SJCRH30 (cell line): ENCODE measurements at regions not wholly inside any gene's neighbourhood (a gene's known extent, or its start where the extent isn't known, plus 50 kb on each side); places are given as distances from the start of the nearest gene placed in this dataset.

ENCODE experiments used
- DNase-seq, 2 experiments: peaks; one replicate each; pipeline ENCODE4 v3.0.0-alpha.2; 2015 to 2020
- H3K27ac ChIP-seq: fragments of 250-450 bp; sonication (Bioruptor Pico); 2 replicates; pipeline ENCODE4 v1.5.1; 2020; ENCODE audit warnings: mild to moderate bottlenecking, moderate library complexity
- H3K27me3 ChIP-seq: fragments of 250-450 bp; sonication (Bioruptor Pico); 2 replicates; pipeline ENCODE4 v1.5.1; 2020; ENCODE audit warnings: mild to moderate bottlenecking, moderate library complexity
- H3K36me3 ChIP-seq: fragments of 250-450 bp; sonication (Bioruptor Pico); 2 replicates; pipeline ENCODE4 v1.5.1; 2020; ENCODE audit warnings: mild to moderate bottlenecking, moderate library complexity
- H3K4me1 ChIP-seq: fragments of 250-450 bp; sonication (Bioruptor Pico); 2 replicates; pipeline ENCODE4 v1.5.1; 2020; ENCODE audit warnings: mild to moderate bottlenecking, moderate library complexity
- H3K4me3 ChIP-seq: fragments of 250-450 bp; sonication (Bioruptor Pico); 2 replicates; pipeline ENCODE4 v1.5.1; 2020; ENCODE audit warnings: mild to moderate bottlenecking, moderate library complexity
- H3K9me3 ChIP-seq: fragments of 250-450 bp; sonication (Bioruptor Pico); replicated peaks from 2 replicates; pipeline ENCODE4 v1.5.1; 2020; ENCODE audit warnings: mild to moderate bottlenecking, moderate library complexity

DNA sequence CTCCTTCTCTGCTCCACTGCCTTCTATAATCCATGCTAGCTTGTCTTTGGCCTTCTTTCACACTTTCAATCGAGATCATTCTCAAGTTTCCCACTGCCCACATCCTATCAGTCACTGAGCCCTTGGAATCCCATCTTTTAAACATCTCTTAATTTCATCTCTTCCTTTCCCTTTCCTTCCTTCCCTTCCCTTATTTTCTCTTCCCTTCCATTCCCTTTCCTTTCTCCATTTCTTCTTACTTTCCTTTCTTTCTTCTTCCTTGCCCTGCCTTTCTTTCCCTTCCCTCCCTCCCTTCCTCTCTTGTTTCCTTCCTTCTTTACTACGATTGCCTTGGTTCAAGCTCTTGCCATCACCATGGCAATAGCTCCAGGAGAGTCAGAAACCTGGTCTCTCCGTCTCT is 183.8 kb downstream of the EMP1 start:
- H3K36me3 ChIP-seq, result no peaks in the 10 kb centered on the region
- H3K27me3 ChIP-seq, result no peaks in the 10 kb centered on the region
- H3K27ac ChIP-seq, result no peak overlapping the region
- no peaks in the 10 kb centered on the region for H3K9me3 ChIP-seq
- H3K4me1 ChIP-seq, result peaks cover 9% of the 10 kb centered on the region
- DNase-seq, result no peak
- no peak overlapping the region for H3K4me3 ChIP-seq

DNA sequence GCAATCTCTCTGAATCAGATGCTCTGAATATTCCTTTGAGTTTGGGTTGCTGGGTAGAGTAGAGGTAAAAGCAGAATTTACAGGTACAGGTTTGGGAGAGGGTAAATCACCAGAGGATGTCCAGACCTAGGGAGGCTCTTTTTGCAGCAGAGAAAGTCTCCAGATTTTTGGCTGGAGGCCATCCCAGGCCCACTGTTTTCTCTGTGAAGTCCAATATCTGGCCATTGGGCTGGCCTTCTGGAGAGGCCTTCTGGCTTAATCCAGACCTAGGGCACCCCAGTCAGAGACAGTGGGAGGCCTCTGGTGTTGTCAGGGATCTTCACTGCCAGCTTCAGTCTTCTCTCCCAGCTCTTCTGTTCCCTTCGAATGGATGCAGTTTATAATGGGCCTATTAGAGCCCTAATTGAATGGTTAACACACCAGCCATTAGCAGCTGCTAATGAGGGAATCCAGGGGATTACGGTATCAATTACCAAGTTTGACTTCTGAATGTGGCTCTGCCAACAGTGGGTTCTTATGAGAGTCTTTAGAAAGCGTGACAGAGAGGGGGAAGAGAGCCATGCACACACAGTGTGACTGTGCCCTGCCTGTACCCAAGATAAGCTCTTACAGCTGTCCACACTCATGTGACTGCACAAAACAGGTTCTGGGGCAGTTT is 183.1 kb downstream of the EMP1 start:
- H3K36me3 ChIP-seq, result no peaks in the 10 kb centered on the region
- H3K27ac ChIP-seq, result no peak overlapping the region
- no peaks in the 10 kb centered on the region for H3K27me3 ChIP-seq
- no peak overlapping the region for H3K4me3 ChIP-seq
- H3K9me3 ChIP-seq, result no peaks in the 10 kb centered on the region
- no peak for DNase-seq
- peaks cover 12% of the 10 kb centered on the region for H3K4me1 ChIP-seq

GRCh38 chr12:13377698-13378097 is 181.2 kb downstream of the EMP1 start:
- Histone ChIP-seq H3K36me3 (no peaks in the 10 kb centered on the region), H3K27ac (no peak overlapping the region), H3K27me3 (no peaks in the 10 kb centered on the region), H3K4me1 (peaks cover 30% of the 10 kb centered on the region), H3K9me3 (no peaks in the 10 kb centered on the region), H3K4me3 (no peak overlapping the region)
- DNase-seq, result no peak

DNA sequence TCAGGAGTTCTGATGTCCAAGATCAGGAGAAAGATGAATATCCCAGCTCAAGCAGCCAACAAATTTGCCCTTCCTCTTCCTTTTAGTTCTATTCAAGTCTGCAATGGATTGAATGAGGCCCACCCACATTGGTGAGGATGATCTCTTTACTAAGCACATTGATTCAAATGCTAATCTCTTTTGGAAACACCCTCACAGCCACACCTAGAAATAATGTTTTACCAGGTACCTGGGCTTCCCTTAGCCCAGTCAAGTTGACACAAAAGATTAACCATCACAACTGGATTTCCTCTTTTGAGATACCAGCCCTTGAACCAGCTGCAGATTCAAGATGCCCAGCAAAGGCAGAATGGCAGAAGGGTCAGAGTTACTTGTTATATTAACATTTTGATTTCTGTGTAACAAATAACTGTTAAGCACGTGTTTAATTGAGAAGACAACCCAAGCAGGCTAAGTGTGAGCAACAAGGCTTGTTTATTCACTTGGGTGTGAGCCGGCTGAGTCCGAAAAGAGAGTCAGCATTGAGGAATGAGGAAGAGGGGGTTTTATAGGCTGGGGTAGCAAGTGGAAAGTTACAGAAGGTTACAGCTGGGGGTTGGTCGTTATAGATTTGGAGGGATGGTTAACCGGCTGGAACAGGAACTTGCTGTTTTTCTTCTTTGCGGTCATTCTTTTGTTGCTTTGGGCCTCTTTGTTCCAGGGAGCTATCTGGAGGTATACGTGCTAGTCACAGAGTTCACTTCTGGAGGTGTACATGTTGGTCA is 180.3 kb downstream of the EMP1 start:
- no peak overlapping the region for H3K4me3 ChIP-seq
- peaks cover 39% of the 10 kb centered on the region for H3K4me1 ChIP-seq
- no peaks in the 10 kb centered on the region for H3K36me3 ChIP-seq
- H3K27me3 ChIP-seq, result no peaks in the 10 kb centered on the region
- DNase-seq, result no peak
- no peaks in the 10 kb centered on the region for H3K9me3 ChIP-seq
- H3K27ac ChIP-seq, result no peak overlapping the region

DNA sequence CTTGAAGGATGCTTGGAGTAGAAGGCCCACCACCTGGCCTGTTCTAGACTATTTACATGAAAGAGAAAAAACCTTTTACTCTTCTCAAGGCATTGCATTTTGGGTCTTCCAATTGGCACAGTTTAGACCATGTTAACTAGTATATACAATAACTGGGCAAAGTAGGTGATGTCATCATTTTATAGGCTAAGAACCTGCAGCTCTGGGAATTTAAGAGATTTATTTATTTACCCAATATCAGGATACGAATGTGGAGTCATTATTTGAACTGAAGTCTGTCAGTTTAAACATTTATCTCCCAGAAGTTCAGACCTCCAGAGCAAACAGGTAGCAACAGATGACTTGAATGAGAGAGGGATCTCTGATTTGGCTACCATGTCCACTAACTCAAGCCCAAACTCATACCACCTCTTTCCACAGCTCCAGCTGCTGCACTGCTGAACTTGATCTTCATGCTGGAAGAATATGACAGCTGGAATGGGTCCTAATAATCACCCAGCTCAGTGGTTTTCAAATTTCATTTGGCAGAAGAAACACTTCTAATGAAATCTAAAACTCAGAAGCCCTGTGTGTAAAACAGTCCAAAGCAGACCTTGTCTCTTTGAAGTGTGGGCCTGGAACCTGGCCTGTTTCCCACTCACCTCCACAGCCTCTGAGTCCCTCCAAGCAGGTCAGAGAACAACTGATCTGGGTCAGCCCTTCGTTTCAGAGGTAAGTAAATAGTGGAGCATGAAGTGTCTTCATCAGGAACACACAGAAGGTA is 179.2 kb downstream of the EMP1 start:
- DNase-seq, result peak; percentile 35 to 69
- no peaks in the 10 kb centered on the region for H3K27me3 ChIP-seq
- no peaks in the 10 kb centered on the region for H3K9me3 ChIP-seq
- H3K4me1 ChIP-seq, result peaks cover 48% of the 10 kb centered on the region
- no peak overlapping the region for H3K4me3 ChIP-seq
- H3K27ac ChIP-seq, result no peak overlapping the region
- no peaks in the 10 kb centered on the region for H3K36me3 ChIP-seq

- Histone ChIP-seq H3K27ac (no peak overlapping the region), H3K36me3 (no peaks in the 10 kb centered on the region), H3K4me1 (peaks cover 48% of the 10 kb centered on the region), H3K4me3 (no peak overlapping the region), H3K9me3 (no peaks in the 10 kb centered on the region), H3K27me3 (no peaks in the 10 kb centered on the region)
- no peak for DNase-seq
Measured at GRCh38 chr12:13374793-13375192, 178.3 kb downstream of the EMP1 start.

GRCh38 chr12:13373803-13374202 is 177.3 kb downstream of the EMP1 start:
- no peak for DNase-seq
- H3K27me3 ChIP-seq, result no peaks in the 10 kb centered on the region
- no peak overlapping the region; the same call in 1 of the 2 replicates for H3K27ac ChIP-seq
- H3K36me3 ChIP-seq, result no peaks in the 10 kb centered on the region
- no peak overlapping the region for H3K4me3 ChIP-seq
- no peaks in the 10 kb centered on the region for H3K9me3 ChIP-seq
- H3K4me1 ChIP-seq, result peaks cover 55% of the 10 kb centered on the region

DNA sequence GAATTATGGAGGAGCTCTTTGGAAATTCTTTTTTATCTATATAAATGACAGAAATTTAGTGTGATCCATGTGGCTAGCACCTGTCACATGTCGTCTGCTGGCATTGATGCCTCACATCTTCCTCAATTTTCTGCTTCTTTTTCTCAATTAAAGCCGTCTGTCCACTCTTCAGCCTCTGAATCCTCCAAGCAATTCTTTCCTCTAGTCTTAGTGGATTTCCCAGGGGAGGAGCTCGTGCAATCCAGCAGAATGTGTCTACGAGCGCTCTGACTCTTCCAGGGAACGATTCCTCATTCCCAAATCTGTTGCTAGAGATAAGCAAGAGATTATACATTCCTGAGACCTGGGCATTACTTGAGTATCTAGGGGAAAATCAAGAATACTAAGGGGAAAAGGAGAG is 176.6 kb downstream of the EMP1 start:
- H3K36me3 ChIP-seq, result no peaks in the 10 kb centered on the region
- H3K27ac ChIP-seq, result peak overlapping the region; percentile 68
- H3K27me3 ChIP-seq, result no peaks in the 10 kb centered on the region
- H3K4me3 ChIP-seq, result no peak overlapping the region
- DNase-seq, result peak in 1 of 2 experiments; percentile 55
- peaks cover 58% of the 10 kb centered on the region for H3K4me1 ChIP-seq
- H3K9me3 ChIP-seq, result no peaks in the 10 kb centered on the region

DNA sequence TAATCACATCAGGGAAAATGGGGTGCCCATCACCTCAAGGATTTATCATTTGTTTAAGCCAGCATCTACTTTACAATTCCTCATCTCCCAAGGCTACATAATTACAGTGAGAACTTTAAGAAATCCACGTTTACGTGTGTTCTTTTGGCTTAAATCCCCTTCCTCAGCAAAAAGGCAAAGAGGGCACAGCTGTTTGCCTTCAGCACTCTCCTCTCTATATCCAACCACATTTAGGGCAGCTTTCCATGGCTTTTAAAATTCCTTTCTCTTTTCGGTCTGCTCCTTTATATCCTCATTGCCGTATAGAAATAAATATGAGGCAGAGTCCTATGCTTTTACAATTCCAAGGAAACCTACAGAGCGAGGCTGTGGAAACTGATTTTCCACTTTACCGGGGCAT is 175.9 kb downstream of the EMP1 start:
- no peaks in the 10 kb centered on the region for H3K36me3 ChIP-seq
- no peaks in the 10 kb centered on the region for H3K27me3 ChIP-seq

DNA sequence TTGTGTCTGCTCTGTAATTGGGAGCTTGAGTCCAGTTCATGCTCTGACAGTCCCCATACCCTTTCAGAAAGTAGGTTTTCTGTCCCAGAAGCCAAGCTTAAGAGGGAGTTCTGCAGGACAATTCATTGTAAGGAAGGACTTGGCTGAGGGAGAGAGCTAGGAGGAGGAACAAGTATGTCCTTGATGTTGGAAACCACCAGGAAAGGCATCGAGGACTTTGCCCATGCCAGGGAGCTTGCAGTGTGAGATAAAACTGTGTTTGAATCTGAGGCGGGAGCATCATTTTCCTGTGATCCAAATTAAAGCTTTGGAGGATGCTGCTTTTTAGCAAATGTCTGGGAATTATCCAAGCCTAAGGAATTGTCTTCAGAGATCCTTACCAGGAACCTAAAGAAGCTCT is 175.3 kb downstream of the EMP1 start:
- Histone ChIP-seq H3K4me1 (peaks cover 58% of the 10 kb centered on the region), H3K27me3 (no peaks in the 10 kb centered on the region), H3K36me3 (no peaks in the 10 kb centered on the region), H3K4me3 (no peak overlapping the region), H3K9me3 (no peaks in the 10 kb centered on the region), H3K27ac (peak overlapping the region; percentile 68)
- DNase-seq, result no peak

More for the DNA sequence above, 175.9 kb downstream of the EMP1 start:
- DNase-seq, result peak; percentile 31 to 68
- Histone ChIP-seq H3K27ac (peak overlapping the region; percentile 68), H3K4me1 (peaks cover 58% of the 10 kb centered on the region), H3K9me3 (no peaks in the 10 kb centered on the region), H3K4me3 (peak overlapping the region; percentile 32)

- Histone ChIP-seq H3K27ac (peak overlapping the region; percentile 68), H3K27me3 (no peaks in the 10 kb centered on the region), H3K4me3 (no peak overlapping the region), H3K9me3 (no peaks in the 10 kb centered on the region), H3K36me3 (no peaks in the 10 kb centered on the region), H3K4me1 (peaks cover 58% of the 10 kb centered on the region)
- DNase-seq, result no peak
Measured at GRCh38 chr12:13371367-13371766, 174.8 kb downstream of the EMP1 start.

GRCh38 chr12:13369474-13370056 is 173.0 kb downstream of the EMP1 start:
- H3K4me3 ChIP-seq, result no peak overlapping the region
- peaks cover 6% of the 10 kb centered on the region; the same call in 1 of the 2 replicates for H3K9me3 ChIP-seq
- H3K4me1 ChIP-seq, result peaks cover 46% of the 10 kb centered on the region
- H3K36me3 ChIP-seq, result no peaks in the 10 kb centered on the region
- no peak overlapping the region for H3K27ac ChIP-seq
- no peaks in the 10 kb centered on the region for H3K27me3 ChIP-seq
- DNase-seq, result no peak

GRCh38 chr12:13368971-13369370 is 172.4 kb downstream of the EMP1 start:
- peaks cover 40% of the 10 kb centered on the region for H3K4me1 ChIP-seq
- DNase-seq, result peak in 1 of 2 experiments; percentile 48

DNA sequence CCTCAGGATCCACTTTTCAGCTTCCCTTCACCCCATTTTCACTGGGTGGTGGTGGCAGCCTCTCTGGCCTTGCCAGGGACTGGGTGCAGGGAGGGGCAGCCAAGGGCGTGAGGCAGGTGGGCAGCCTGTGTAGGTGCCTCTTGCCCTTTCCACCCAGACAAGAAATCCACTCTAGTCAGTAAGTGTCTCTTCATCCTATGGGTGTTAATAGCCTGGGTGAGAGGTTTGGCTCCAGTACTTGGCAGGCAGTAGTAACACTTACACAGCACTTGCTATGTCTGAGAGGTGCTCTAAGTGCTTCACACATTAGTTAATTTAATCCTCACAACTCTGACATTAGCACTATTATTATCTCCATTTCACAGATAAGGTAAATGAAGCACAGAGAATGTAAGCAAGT is 171.9 kb downstream of the EMP1 start:
- H3K36me3 ChIP-seq, result no peaks in the 10 kb centered on the region
- H3K9me3 ChIP-seq, result peaks cover 7% of the 10 kb centered on the region; the same call in 1 of the 2 replicates
- DNase-seq, result no peak
- no peak overlapping the region for H3K27ac ChIP-seq
- no peaks in the 10 kb centered on the region for H3K27me3 ChIP-seq
- H3K4me3 ChIP-seq, result no peak overlapping the region
- peaks cover 35% of the 10 kb centered on the region for H3K4me1 ChIP-seq

More at GRCh38 chr12:13368971-13369370, 172.4 kb downstream of the EMP1 start:
- Histone ChIP-seq H3K27me3 (no peaks in the 10 kb centered on the region), H3K36me3 (no peaks in the 10 kb centered on the region), H3K4me3 (no peak overlapping the region), H3K9me3 (peaks cover 7% of the 10 kb centered on the region; the same call in 1 of the 2 replicates), H3K27ac (no peak overlapping the region)

GRCh38 chr12:13367973-13368372 is 171.4 kb downstream of the EMP1 start:
- no peak for DNase-seq
- Histone ChIP-seq H3K9me3 (peaks cover 7% of the 10 kb centered on the region; the same call in 1 of the 2 replicates), H3K27ac (no peak overlapping the region), H3K36me3 (no peaks in the 10 kb centered on the region), H3K27me3 (no peaks in the 10 kb centered on the region), H3K4me3 (no peak overlapping the region), H3K4me1 (peaks cover 30% of the 10 kb centered on the region)
